Activated CD8-positive, alpha-beta T cell treated with anti-CD3 and anti-CD28 coated beads for 36 hours (primary cell): ENCODE measurements at regions not wholly inside any gene's neighbourhood (a gene's known extent, or its start where the extent isn't known, plus 50 kb on each side); places are given as distances from the start of the nearest gene placed in this dataset.

Experiments used
- ATAC-seq: fragments of 200-7000 bp; cut with Tn5 transposase; one replicate; pipeline ENCODE4 v1.10.0; 2021; ENCODE audit warnings: mild to moderate bottlenecking, moderate library complexity
- CTCF ChIA-PET: fragments of 350-600 bp; sonication (Branson Sonifier 250); formaldehyde crosslinking; loops from one replicate; lab custom pipeline; 2021; ENCODE audit warnings: antibody characterized with exemption; lab: Charles Lee
- POLR2A ChIA-PET: fragments of 350-600 bp; sonication (Branson Sonifier 250); formaldehyde crosslinking; loops from one replicate; lab custom pipeline; 2021; ENCODE audit warnings: antibody characterized with exemption; lab: Charles Lee
- DNase-seq: peaks from one replicate; pipeline ENCODE4 v3.0.0-alpha.2; 2020
- H3K27ac Mint-ChIP-seq: one replicate; pipeline ENCODE4 v1.8.0; 2021; ENCODE audit warnings: mild to moderate bottlenecking, mixed read lengths
- H3K27me3 Mint-ChIP-seq: one replicate; pipeline ENCODE4 v1.8.0; 2021; ENCODE audit warnings: mixed read lengths
- H3K36me3 Mint-ChIP-seq: one replicate; pipeline ENCODE4 v1.8.0; 2021; ENCODE audit warnings: low read depth, mixed read lengths
- H3K4me1 Mint-ChIP-seq: one replicate; pipeline ENCODE4 v1.8.0; 2021; ENCODE audit warnings: low read depth, mixed read lengths
- H3K4me3 Mint-ChIP-seq: one replicate; pipeline ENCODE4 v1.8.0; 2021; ENCODE audit warnings: mild to moderate bottlenecking, moderate library complexity, mixed read lengths
- H3K9me3 Mint-ChIP-seq: one replicate; pipeline ENCODE4 v1.8.0; 2021; ENCODE audit warnings: mixed read lengths
- intact Hi-C: fragments of 100-400 bp; cut with micrococcal nuclease; formaldehyde crosslinking; loops from one replicate; pipeline ENCODE4 v1.10.0; 2022
- TF ChIP-seq, protein P1 (sequence below): fragments of 200-600 bp; IDR thresholded peaks from one replicate; pipeline ENCODE4 v1.8.0; 2022; ENCODE audit warnings: antibody characterized with exemption, mild to moderate bottlenecking

GRCh38 chr1:55386456-55386855 lies 171.3 kb upstream of the USP24 start:
- ATAC-seq (no peak), DNase-seq (no peak)
- H3K4me3 Mint-ChIP-seq = no peak overlapping the region
- no peaks in the 10 kb centered on the region for H3K4me1 Mint-ChIP-seq
- peaks cover 3% of the 10 kb centered on the region for H3K27me3 Mint-ChIP-seq
- ChIA-PET CTCF (interaction anchor here (2.3 kb wide), 1 partner anchor 11 kb away, joined by 9 read pairs; no protein-coding TSS in a partner anchor), POLR2A (no interaction called here)
- H3K36me3 Mint-ChIP-seq = no peaks in the 10 kb centered on the region
- TF ChIP-seq, protein P1, sequence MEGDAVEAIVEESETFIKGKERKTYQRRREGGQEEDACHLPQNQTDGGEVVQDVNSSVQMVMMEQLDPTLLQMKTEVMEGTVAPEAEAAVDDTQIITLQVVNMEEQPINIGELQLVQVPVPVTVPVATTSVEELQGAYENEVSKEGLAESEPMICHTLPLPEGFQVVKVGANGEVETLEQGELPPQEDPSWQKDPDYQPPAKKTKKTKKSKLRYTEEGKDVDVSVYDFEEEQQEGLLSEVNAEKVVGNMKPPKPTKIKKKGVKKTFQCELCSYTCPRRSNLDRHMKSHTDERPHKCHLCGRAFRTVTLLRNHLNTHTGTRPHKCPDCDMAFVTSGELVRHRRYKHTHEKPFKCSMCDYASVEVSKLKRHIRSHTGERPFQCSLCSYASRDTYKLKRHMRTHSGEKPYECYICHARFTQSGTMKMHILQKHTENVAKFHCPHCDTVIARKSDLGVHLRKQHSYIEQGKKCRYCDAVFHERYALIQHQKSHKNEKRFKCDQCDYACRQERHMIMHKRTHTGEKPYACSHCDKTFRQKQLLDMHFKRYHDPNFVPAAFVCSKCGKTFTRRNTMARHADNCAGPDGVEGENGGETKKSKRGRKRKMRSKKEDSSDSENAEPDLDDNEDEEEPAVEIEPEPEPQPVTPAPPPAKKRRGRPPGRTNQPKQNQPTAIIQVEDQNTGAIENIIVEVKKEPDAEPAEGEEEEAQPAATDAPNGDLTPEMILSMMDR = no peak
- intact Hi-C loops = no loop called here
- H3K9me3 Mint-ChIP-seq = peaks cover 1% of the 10 kb centered on the region
- H3K27ac Mint-ChIP-seq = no peak overlapping the region

GRCh38 chr1:55385402-55386018 lies 170.3 kb upstream of the USP24 start:
- CTCF ChIA-PET = interaction anchor here (2.3 kb wide), 1 partner anchor 10 kb away, joined by 8 read pairs; no protein-coding TSS in a partner anchor
- Mint-ChIP-seq H3K9me3 (peaks cover 1% of the 10 kb centered on the region), H3K4me1 (no peaks in the 10 kb centered on the region), H3K36me3 (no peaks in the 10 kb centered on the region), H3K4me3 (no peak overlapping the region), H3K27ac (no peak overlapping the region), H3K27me3 (no peaks in the 10 kb centered on the region)
- TF ChIP-seq, protein P1 = no peak
- ATAC-seq = no peak
- POLR2A ChIA-PET = no interaction called here
- intact Hi-C loops = no loop called here
- no peak for DNase-seq

DNA sequence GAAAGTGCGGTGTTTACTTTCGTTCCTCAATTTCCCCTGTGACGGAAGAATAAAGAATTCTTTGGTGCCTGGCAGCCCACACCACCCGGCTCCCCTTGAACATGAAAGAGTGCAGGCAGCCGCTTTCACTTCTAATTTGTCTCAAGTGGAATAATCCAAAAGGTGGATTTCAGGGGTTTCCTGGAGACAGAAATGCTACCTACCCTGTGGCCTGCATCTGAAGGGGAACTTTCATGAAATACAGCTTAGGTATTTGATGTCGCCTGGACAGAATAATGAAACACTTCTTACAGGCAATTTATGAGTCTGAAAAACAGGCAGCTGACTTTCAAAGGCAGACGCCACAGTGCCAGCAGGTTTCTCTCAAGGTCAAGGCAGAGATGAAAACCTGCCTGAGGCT lies 169.5 kb upstream of the USP24 start:
- Mint-ChIP-seq H3K36me3 (no peaks in the 10 kb centered on the region), H3K27me3 (no peaks in the 10 kb centered on the region), H3K27ac (no peak overlapping the region), H3K4me3 (no peak overlapping the region), H3K9me3 (peaks cover 1% of the 10 kb centered on the region), H3K4me1 (no peaks in the 10 kb centered on the region)
- TF ChIP-seq, protein P1 = no peak
- ChIA-PET POLR2A (interaction anchor here (0.9 kb wide), 1 partner anchor 9 kb away, joined by 3 read pairs; no protein-coding TSS in a partner anchor), CTCF (interaction anchor here (2.3 kb wide), 1 partner anchor 9 kb away, joined by 8 read pairs; no protein-coding TSS in a partner anchor)
- intact Hi-C loops = no loop called here
- ATAC-seq = no peak
- DNase-seq = no peak

DNA sequence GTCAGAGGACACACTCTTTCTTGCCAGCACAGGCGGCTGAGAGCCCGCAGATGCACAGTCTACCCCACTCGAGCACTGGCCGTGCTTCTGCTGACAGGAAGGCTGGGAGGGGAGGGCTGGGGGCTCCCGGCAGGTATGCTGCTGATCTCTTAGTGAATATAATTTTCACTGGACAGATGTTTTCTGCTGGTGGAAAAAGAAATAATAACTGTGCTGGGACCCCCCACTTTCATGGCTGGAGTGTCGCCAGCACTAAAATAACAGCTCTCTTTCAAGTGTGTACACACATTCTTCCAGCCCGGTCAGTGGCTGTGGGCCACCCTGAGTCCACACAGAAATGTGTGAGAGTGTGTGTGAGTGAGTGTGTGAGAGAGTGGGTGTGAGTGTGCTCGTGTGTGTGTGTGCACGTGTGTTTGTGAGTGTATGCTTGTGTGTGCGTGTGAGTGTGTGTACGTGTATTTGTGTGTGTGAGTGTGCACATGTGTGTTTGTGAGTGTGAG lies 167.7 kb upstream of the USP24 start:
- Mint-ChIP-seq H3K27me3 (no peaks in the 10 kb centered on the region), H3K9me3 (peaks cover 1% of the 10 kb centered on the region), H3K4me1 (no peaks in the 10 kb centered on the region), H3K36me3 (no peaks in the 10 kb centered on the region), H3K27ac (no peak overlapping the region), H3K4me3 (no peak overlapping the region)
- ATAC-seq = no peak
- CTCF ChIA-PET = interaction anchor here (1.7 kb wide), 1 partner anchor 9 kb away, joined by 6 read pairs; no protein-coding TSS in a partner anchor
- TF ChIP-seq, protein P1 = no peak
- intact Hi-C loops = no loop called here
- no peak for DNase-seq
- POLR2A ChIA-PET = interaction anchor here (0.6 kb wide), 1 partner anchor 181 kb away, joined by 3 read pairs; no protein-coding TSS in a partner anchor

DNA sequence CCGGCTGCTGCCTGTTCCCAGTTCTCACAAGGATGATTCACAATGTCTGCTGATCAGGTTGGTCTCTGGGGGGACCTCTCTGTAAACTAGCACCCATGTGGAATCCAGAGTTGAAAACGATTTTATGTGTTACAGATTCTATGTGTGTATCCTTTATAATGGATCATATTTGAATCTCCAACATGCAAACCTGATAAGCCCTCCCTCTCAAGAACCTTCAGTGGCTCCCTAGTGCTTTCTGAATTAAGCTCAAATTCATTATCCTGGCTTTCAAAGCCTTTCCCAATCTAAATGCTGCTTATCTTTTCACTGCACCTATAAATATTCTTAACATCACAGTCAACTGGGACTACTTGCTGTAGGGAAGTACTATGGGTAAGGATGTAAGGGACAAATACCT lies 166.8 kb upstream of the USP24 start:
- ATAC-seq (no peak), DNase-seq (no peak)
- ChIA-PET CTCF (interaction anchor here (1.7 kb wide), 1 partner anchor 8 kb away, joined by 6 read pairs; no protein-coding TSS in a partner anchor), POLR2A (no interaction called here)
- Mint-ChIP-seq H3K27me3 (no peaks in the 10 kb centered on the region), H3K36me3 (no peaks in the 10 kb centered on the region), H3K4me3 (no peak overlapping the region), H3K27ac (no peak overlapping the region), H3K9me3 (peaks cover 1% of the 10 kb centered on the region), H3K4me1 (no peaks in the 10 kb centered on the region)
- intact Hi-C loops = no loop called here
- TF ChIP-seq, protein P1 = no peak
